Neural progenitor cell (in vitro differentiated cells): ENCODE measurements at regions not wholly inside any gene's neighbourhood (a gene's known extent, or its start where the extent isn't known, plus 50 kb on each side); places are given as distances from the start of the nearest gene placed in this dataset.

Source experiments
- DNase-seq: peaks from one replicate; pipeline ENCODE4 v3.0.0-alpha.2; 2016; ENCODE audit warnings: low spot score
- H2AFZ ChIP-seq: fragments of 200-600 bp; sonication (generic); replicated peaks from 2 replicates; pipeline ENCODE4 v1.6.1; 2016; ENCODE audit warnings: antibody characterized with exemption
- H3F3A ChIP-seq: fragments of 200-600 bp; sonication (generic); 2 replicates; pipeline ENCODE4 v1.6.1; 2016; ENCODE audit warnings: antibody characterized with exemption, low read depth
- H3K27ac ChIP-seq: fragments of 200-600 bp; sonication (generic); 2 replicates; pipeline ENCODE4 v1.5.1; 2016; ENCODE audit warnings: mild to moderate bottlenecking
- H3K27me3 ChIP-seq: fragments of 200-600 bp; sonication (generic); 2 replicates; pipeline ENCODE4 v1.6.1; 2016; ENCODE audit warnings: mild to moderate bottlenecking, moderate library complexity
- H3K36me3 ChIP-seq: fragments of 200-600 bp; sonication (generic); 2 replicates; pipeline ENCODE4 v1.5.1; 2016
- H3K4me1 ChIP-seq: fragments of 200-600 bp; sonication (generic); 2 replicates; pipeline ENCODE4 v1.6.1; 2016; ENCODE audit warnings: mixed run types
- H3K4me2 ChIP-seq: fragments of 200-600 bp; sonication (generic); 2 replicates; pipeline ENCODE4 v1.6.1; 2016
- H3K4me3 ChIP-seq: fragments of 200-600 bp; sonication (generic); 2 replicates; pipeline ENCODE4 v1.5.1; 2016
- H3K79me2 ChIP-seq: fragments of 200-600 bp; sonication (generic); 2 replicates; pipeline ENCODE4 v1.6.1; 2016; ENCODE audit warnings: low read depth
- H3K9ac ChIP-seq: fragments of 200-600 bp; sonication (generic); 2 replicates; pipeline ENCODE4 v1.6.1; 2016
- H3K9me3 ChIP-seq: fragments of 200-600 bp; sonication (generic); 2 replicates; pipeline ENCODE4 v1.5.1; 2016; ENCODE audit warnings: low read depth
- H4K20me1 ChIP-seq: fragments of 200-600 bp; sonication (generic); 2 replicates; pipeline ENCODE4 v1.6.1; 2016; ENCODE audit warnings: low read depth
- H3K27ac Mint-ChIP-seq: 3 replicates; pipeline ENCODE4 v1.8.0; 2021; ENCODE audit warnings: mixed read lengths
- H3K27me3 Mint-ChIP-seq: 2 replicates; pipeline ENCODE4 v1.8.0; 2022; ENCODE audit warnings: low read depth, mild to moderate bottlenecking, inconsistent platforms, moderate library complexity, mixed read lengths; ENCODE audit not compliant: insufficient read depth
- H3K36me3 Mint-ChIP-seq: 3 replicates; pipeline ENCODE4 v1.8.0; 2021; ENCODE audit warnings: mixed read lengths
- H3K4me1 Mint-ChIP-seq: 3 replicates; pipeline ENCODE4 v1.8.0; 2021; ENCODE audit warnings: mixed read lengths
- H3K4me3 Mint-ChIP-seq: 3 replicates; pipeline ENCODE4 v1.8.0; 2021; ENCODE audit warnings: mild to moderate bottlenecking, moderate library complexity, mixed read lengths
- H3K9me3 Mint-ChIP-seq: 3 replicates; pipeline ENCODE4 v1.8.0; 2020; ENCODE audit warnings: mixed read lengths
- EZH2 ChIP-seq: fragments of 200-600 bp; sonication (generic); IDR thresholded peaks from 2 replicates; pipeline ENCODE4 v1.6.1; 2017; ENCODE audit warnings: antibody characterized with exemption, mild to moderate bottlenecking, moderate library complexity
- EZH2phosphoT487 ChIP-seq: fragments of 200-600 bp; sonication (generic); IDR thresholded peaks from 2 replicates; pipeline ENCODE4 v1.6.1; 2017; ENCODE audit warnings: antibody characterized with exemption
- TF ChIP-seq, protein P1 (sequence below): fragments of 200-600 bp; sonication (generic); IDR thresholded peaks from 2 replicates; pipeline ENCODE4 v1.5.1; 2017; ENCODE audit warnings: antibody characterized with exemption, mild to moderate bottlenecking

DNA sequence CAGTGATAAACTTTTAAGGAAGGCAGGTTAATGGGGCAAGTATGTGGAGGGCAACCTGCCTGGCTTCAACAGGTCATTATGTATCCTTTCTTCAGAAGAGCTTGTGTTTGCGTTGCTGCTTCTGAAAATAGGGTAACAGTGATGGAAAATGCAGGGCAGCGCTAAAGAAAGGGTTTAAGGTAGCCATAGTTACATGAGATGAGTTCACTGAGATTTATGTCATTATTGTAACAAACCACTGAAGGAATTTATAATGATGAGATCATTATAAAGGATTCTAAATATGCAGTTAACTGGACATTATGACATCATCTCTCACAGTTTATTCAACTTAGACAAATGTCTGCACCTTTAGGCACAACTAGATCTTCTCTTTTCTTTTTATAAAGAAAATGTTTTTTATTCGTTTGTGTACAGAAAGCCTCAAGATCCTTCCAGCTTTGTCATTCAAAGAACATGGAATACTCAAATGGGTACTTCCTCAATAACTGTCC is 291.6 kb upstream of the SMARCA2 start:
- no peak for DNase-seq
- Histone ChIP-seq H3K9me3 (no peaks in the 10 kb centered on the region), H4K20me1 (no peaks in the 10 kb centered on the region), H3K4me3 (no peak overlapping the region), H3K36me3 (no peaks in the 10 kb centered on the region), H3K4me2 (no peak overlapping the region), H3K27ac (no peak overlapping the region), H3F3A (no peaks in the 10 kb centered on the region), H3K4me1 (no peaks in the 10 kb centered on the region), H2AFZ (no peak overlapping the region), H3K27me3 (no peaks in the 10 kb centered on the region), H3K9ac (no peak overlapping the region), H3K79me2 (no peaks in the 10 kb centered on the region)
- no peaks in the 10 kb centered on the region for H3K36me3 Mint-ChIP-seq
- H3K27me3 Mint-ChIP-seq = no peaks in the 10 kb centered on the region
- H3K9me3 Mint-ChIP-seq = no peaks in the 10 kb centered on the region
- H3K4me3 Mint-ChIP-seq = no peak overlapping the region
- no peaks in the 10 kb centered on the region for H3K4me1 Mint-ChIP-seq
- TF ChIP-seq, protein P1, sequence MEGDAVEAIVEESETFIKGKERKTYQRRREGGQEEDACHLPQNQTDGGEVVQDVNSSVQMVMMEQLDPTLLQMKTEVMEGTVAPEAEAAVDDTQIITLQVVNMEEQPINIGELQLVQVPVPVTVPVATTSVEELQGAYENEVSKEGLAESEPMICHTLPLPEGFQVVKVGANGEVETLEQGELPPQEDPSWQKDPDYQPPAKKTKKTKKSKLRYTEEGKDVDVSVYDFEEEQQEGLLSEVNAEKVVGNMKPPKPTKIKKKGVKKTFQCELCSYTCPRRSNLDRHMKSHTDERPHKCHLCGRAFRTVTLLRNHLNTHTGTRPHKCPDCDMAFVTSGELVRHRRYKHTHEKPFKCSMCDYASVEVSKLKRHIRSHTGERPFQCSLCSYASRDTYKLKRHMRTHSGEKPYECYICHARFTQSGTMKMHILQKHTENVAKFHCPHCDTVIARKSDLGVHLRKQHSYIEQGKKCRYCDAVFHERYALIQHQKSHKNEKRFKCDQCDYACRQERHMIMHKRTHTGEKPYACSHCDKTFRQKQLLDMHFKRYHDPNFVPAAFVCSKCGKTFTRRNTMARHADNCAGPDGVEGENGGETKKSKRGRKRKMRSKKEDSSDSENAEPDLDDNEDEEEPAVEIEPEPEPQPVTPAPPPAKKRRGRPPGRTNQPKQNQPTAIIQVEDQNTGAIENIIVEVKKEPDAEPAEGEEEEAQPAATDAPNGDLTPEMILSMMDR = no peak
- no peak for TF ChIP-seq EZH2
- TF ChIP-seq EZH2phosphoT487 = no peak
- H3K27ac Mint-ChIP-seq = no peak overlapping the region

DNA sequence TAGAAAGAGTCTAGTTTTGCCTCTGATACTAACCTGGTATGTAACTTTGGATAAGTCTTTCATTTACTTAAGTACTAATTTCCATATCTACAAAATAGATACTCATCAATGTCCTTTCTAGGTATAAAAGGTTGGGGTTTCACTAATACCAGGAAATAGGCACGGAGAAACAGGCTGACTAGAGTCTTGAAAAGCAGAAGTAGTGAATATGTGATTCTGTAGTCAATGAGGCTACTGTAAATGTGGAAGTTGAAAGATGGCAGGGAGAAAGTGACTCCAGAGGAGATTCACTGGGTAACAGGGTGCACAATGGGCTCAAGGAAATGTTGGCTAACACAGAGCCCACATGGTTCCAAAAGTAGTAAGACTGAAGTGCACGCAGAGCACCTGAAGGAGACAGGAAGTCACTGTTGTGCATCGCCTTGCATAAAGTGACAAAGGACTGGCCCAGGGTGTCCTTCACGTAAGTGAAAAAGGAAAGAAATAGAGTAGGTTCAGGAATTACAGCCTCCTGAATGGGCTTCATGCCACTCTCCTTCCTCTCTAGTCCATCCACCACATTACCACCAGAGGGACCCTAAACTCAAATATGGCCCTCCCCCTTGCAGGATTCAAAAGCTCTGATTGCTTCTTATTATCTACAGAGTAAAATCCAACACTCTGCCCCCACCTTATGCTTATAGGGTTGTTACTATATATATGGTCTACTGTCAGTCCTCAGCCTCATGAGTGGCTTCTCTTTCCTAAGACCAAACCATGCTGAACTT is 288.0 kb upstream of the SMARCA2 start:
- Mint-ChIP-seq H3K27me3 (no peaks in the 10 kb centered on the region), H3K27ac (no peak overlapping the region), H3K4me3 (no peak overlapping the region), H3K4me1 (no peaks in the 10 kb centered on the region), H3K36me3 (no peaks in the 10 kb centered on the region), H3K9me3 (no peaks in the 10 kb centered on the region)
- peak; percentile 42 for DNase-seq
- no peak overlapping the region for H3K9ac ChIP-seq
- H3K9me3 ChIP-seq = no peaks in the 10 kb centered on the region
- H2AFZ ChIP-seq = peak overlapping the region; percentile 82
- no peaks in the 10 kb centered on the region for H3F3A ChIP-seq
- TF ChIP-seq EZH2phosphoT487 (no peak), EZH2 (no peak)
- TF ChIP-seq, protein P1 = peak; percentile 54
- no peaks in the 10 kb centered on the region for H4K20me1 ChIP-seq
- H3K36me3 ChIP-seq = no peaks in the 10 kb centered on the region
- no peaks in the 10 kb centered on the region for H3K27me3 ChIP-seq
- H3K4me2 ChIP-seq = no peak overlapping the region
- H3K79me2 ChIP-seq = no peaks in the 10 kb centered on the region
- no peak overlapping the region for H3K4me3 ChIP-seq
- no peak overlapping the region for H3K27ac ChIP-seq
- no peaks in the 10 kb centered on the region for H3K4me1 ChIP-seq

DNA sequence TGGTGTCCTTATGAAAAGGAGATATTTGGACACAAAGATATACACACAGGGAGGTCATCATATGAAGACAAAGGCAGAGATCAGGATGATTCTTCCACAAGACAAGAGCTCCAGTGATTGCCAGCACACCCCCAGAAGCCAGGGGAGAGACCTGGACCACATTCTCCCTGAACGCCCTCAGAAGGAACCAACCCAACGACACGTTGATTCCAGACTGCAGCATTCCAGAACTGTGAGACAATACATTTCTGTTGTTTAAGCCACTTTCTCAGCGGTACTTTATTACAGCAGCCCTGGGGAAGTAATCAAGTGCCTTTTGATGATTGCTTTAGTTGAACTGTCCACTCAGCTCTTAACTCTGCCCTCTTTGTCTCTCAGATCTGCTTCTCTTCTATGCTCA is 285.5 kb upstream of the SMARCA2 start:
- H2AFZ ChIP-seq = no peak overlapping the region
- no peaks in the 10 kb centered on the region for H3K79me2 ChIP-seq
- H3K4me2 ChIP-seq = no peak overlapping the region
- TF ChIP-seq, protein P1 = no peak
- TF ChIP-seq EZH2phosphoT487 = no peak
- no peak for TF ChIP-seq EZH2
- no peak for DNase-seq
- H3K36me3 ChIP-seq = no peaks in the 10 kb centered on the region
- H3K4me1 ChIP-seq = no peaks in the 10 kb centered on the region
- H3K4me1 Mint-ChIP-seq = no peaks in the 10 kb centered on the region
- no peaks in the 10 kb centered on the region for H3F3A ChIP-seq
- no peaks in the 10 kb centered on the region for H4K20me1 ChIP-seq
- H3K4me3 Mint-ChIP-seq = no peak overlapping the region
- H3K9me3 ChIP-seq = no peaks in the 10 kb centered on the region
- no peak overlapping the region for H3K27ac ChIP-seq
- H3K9ac ChIP-seq = no peak overlapping the region
- no peak overlapping the region for H3K27ac Mint-ChIP-seq
- H3K36me3 Mint-ChIP-seq = no peaks in the 10 kb centered on the region
- H3K27me3 ChIP-seq = no peaks in the 10 kb centered on the region
- H3K4me3 ChIP-seq = no peak overlapping the region
- no peaks in the 10 kb centered on the region for H3K9me3 Mint-ChIP-seq
- no peaks in the 10 kb centered on the region for H3K27me3 Mint-ChIP-seq
